OCI-LY7 (cell line): ENCODE measurements at regions not wholly inside any gene's neighbourhood (a gene's known extent, or its start where the extent isn't known, plus 50 kb on each side); places are given as distances from the start of the nearest gene placed in this dataset.

ENCODE experiments used
- CTCF ChIP-seq: fragments of 200-600 bp; sonication (generic); conservative IDR thresholded peaks from 2 replicates; pipeline ENCODE4 v1.5.1; 2014; ENCODE audit warnings: mild to moderate bottlenecking, antibody characterized with exemption, low read length, moderate library complexity, mixed read lengths
- EZH2phosphoT487 ChIP-seq: fragments of 200-600 bp; sonication (generic); IDR thresholded peaks from 2 replicates; pipeline ENCODE4 v1.6.1; 2018; ENCODE audit warnings: low read depth, borderline replicate concordance, mild to moderate bottlenecking, mixed run types, antibody characterized with exemption, low read length, moderate library complexity, mixed read lengths

- TF ChIP-seq CTCF (no peak), EZH2phosphoT487 (no peak)
Observed at GRCh38 chrX:115898382-115899001, 272.1 kb upstream of the AGTR2 start.
